GM18502 (cell line): ENCODE measurements at regions not wholly inside any gene's neighbourhood (a gene's known extent, or its start where the extent isn't known, plus 50 kb on each side); places are given as distances from the start of the nearest gene placed in this dataset.

Experiments
- ATAC-seq: cut with Tn5 transposase; IDR thresholded peaks from one replicate; pipeline ENCODE4 v1.9.1; 2021; ENCODE audit warnings: mild to moderate bottlenecking; ENCODE audit not compliant: unreplicated experiment, poor library complexity

DNA sequence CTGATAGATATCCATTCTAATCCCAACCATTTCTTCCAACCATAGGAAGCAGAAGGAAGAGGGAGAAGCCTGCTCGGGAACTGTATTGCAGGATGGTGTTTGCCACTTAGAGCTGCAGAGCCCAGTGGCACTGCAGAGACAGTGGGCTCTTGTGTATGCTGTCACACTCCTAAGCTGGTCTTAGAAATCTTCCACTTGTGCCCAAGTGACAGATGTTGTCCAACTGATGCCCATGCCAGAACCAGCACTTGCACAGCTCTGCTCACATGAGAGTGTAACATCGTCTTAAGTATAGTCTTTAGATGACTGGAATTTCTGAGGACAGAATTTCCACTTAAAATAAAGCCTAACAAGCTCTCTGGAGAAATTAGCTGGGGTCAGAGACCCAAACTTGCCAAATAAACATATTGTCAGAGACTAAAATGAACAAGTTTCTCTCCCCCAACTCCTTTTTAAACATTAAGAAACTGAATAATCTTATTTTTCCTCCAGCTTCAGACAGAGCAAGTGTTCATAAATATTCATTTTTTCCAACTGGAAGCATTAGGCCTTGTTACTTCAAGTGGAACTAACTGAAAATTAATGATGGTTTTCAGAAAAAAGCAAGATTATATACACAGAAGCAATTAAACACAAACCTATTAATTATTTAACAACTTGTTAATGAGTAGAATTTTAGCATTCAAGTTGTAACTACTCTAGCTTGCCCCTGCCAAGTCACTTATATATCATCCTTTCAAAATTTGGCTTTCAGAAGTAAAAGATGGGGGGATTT is 577.3 kb downstream of the AJAP1 start:
- ATAC-seq = no peak

GRCh38 chr1:5227114-5227513 is 572.7 kb downstream of the AJAP1 start:
- ATAC-seq = no peak

- no peak for ATAC-seq
Measured at GRCh38 chr1:5225707-5226704, 571.6 kb downstream of the AJAP1 start.

DNA sequence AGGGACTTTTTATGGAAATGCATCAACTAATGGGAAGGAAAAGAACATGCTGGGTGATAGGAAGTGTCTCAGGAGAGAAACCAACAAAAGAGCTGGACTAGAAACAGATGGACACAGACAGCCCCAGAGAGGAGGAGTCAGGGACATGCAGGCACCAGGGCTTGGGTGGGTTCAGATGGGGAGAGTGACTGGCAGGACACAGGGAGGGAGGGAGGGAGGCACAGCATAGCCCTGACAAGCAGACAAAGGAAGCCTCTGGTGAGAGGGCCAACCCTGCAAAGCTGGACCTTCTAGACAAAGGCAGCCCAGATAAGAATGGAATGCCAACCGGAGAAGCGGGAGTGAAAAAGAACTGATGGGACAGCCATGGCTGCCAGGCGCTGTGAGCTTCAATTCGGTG is 568.8 kb downstream of the AJAP1 start:
- ATAC-seq = no peak

GRCh38 chr1:5222626-5223025 is 568.2 kb downstream of the AJAP1 start:
- no peak for ATAC-seq

DNA sequence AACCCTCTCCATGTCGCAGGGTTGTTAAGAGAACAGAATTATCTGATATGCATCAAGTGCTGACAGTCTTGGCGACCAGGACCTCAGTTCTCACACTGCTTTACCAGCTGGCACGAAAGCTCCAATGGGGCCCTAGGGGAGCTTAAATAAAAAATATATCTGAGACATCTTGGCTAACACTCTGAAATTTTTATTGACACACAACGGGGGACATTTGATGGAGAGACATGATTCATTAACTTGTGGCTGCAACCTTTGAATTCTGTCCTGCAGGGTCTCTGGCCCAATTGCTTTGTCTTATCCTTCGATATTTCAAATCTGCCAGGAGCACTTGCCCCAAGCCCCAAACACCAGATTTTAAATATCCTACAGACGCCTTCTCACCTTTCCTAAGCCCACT is 567.0 kb downstream of the AJAP1 start:
- ATAC-seq = no peak

DNA sequence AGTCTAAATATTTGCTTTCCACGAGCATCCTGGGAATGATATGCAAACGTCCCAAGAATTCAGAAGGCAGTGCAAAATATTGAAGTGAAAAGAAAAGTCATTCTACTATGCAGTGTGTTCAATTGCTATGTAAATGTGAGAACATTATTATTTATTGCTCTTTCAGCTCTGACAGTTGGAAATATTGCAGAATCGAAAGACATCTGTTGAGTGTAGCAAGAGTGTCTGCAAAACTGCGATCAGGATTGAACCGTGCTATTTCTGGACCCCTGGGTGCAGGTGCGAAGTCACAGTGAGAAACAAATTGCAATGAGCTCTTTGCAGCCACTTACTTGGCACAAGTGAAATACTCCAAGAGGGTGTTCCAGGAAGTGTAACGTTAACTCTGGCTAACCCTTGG is 566.4 kb downstream of the AJAP1 start:
- no peak for ATAC-seq

DNA sequence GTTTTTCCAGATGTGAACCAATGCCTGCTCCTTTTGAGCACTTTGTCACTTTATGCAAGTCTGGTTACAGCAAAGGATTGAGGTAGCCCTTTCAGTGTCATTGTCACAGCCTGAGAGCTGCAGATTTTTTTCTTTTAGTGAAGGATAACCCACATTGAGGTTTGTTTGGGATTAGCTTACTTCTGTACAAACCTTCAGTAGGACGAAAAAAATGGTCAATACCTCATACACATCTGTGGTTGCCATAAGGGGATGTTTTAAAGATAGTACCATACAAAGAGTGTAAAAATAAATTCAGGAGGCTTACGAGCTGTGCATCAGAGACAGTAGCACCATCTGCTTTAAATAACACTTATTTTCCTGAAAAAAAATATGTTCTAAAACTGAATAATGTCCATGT is 566.0 kb downstream of the AJAP1 start:
- no peak for ATAC-seq

- no peak for ATAC-seq
Measured at GRCh38 chr1:5200006-5200405, 545.6 kb downstream of the AJAP1 start.

GRCh38 chr1:5198328-5198727 is 543.9 kb downstream of the AJAP1 start:
- no peak for ATAC-seq

DNA sequence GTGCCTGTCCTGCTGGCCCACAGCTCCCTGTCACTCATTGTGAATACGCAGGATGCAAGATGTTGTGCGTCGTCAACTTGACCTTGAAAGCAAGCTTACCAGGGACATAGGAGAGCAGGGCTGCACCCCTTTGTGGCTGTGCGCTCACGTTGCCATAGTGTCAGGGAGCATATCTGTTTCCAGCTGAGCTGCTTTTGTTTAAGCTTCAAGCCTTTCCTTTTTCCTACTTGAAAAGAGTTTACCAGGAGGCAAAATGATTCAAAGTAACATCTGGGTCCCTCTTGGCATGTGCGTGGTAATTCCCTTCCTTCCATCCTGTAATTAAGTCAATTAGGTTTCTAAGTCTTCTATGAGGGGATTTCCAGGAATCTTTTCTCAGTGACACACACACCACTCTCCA is 537.1 kb downstream of the AJAP1 start:
- ATAC-seq = no peak

DNA sequence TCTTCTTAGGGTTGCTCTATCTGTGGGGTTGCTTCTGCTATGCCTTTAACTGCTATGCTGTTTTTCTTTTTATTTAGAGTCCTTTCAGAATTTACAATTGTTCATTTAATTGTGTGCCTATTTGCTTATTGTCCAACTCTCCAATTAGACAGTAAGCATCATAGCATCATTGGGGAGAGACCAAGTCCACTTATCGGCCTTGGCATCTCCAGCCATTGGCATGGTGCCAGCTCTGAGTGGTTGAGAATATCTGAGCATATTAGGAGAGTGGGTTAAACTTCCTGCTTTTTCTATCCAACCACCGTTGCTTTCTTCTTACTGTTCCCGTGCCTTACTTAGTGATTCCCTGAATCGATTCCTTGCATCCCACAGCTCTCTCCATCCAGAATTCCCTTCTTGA is 535.0 kb downstream of the AJAP1 start:
- ATAC-seq = no peak

GRCh38 chr1:5165762-5166161 is 511.4 kb downstream of the AJAP1 start:
- ATAC-seq = no peak

DNA sequence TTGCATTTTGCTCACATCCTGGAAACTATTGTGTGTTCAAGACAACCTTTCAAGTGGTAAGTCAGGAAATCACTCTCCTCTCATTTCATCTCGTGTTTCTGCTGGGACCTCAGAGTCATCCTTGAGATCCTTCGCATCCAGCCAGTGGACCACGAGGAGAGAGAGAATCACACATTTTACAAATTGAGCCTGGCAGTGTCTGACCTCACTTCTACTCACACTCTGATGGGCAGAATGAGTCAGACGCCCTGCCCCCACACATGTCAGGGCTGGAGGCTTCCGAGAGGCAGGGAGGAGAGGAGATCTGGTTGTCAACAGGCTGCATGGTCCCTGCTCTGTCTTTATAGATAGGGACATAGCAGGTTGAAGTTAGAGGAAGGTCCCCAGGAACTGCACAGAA is 509.7 kb downstream of the AJAP1 start:
- no peak for ATAC-seq

DNA sequence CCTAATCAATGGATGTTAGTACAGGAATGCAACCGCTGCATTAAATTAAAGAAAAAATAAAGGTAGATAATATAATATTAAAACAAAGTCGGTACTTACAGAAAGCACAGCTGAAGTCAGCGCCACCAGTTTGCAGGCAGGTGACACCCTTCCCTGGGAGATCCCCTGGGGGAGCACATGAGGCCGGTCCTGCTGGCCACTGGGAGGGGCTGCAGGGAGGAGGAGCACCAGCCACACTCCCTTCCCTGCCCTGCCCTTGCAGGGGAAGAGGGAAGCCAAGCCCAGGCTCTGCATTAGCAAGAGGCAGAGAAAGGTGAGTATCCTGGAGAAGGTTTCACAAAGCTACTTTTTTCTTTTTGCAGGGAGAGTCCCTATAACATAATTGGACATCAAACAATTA is 507.0 kb downstream of the AJAP1 start:
- no peak for ATAC-seq

- no peak for ATAC-seq
Measured at GRCh38 chr1:5157175-5157574, 502.8 kb downstream of the AJAP1 start.

GRCh38 chr1:5156416-5157120 is 502.2 kb downstream of the AJAP1 start:
- ATAC-seq = no peak

- no peak for ATAC-seq
Measured at GRCh38 chr1:5151511-5151910, 497.1 kb downstream of the AJAP1 start.

DNA sequence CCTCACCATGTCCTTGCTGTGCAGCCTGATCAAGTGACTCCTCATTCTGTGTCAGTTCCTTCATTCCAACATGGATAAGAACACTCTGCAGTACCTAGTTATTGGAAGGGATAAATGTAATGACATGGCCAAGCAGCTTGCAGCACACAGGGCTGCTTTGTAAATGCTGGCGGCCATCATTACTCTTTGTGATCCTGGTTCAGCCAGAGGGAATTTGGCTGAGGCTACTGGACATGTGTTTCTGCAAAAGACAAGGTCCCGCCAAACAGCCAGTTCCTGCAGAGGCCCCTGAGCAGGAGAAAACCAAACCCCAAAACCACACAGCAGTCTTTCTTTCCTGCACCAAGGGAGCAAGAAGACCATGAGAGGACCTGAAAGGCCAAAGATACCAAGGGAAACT is 495.8 kb downstream of the AJAP1 start:
- no peak for ATAC-seq

DNA sequence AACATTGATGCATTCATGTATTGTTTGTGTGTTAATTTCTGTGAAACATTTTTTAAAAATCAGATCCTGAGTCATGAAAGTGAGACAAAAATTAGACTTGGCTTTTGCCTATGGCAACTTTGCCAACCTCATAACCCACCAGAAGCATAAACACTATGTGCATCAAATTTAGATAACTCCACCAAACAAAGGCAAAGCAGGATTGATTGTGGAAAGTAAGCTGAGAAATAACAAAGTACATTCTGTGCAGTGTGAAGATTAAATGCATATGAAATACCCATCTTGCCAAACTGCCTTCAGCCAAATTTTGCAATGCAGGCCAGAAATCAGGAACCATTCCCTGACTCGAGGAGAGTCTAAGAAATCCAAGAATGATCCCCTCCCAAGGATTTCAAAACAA is 493.4 kb downstream of the AJAP1 start:
- no peak for ATAC-seq

- no peak for ATAC-seq
Measured at GRCh38 chr1:5142389-5142788, 488.0 kb downstream of the AJAP1 start.
